ENCODE measurements at regions not wholly inside any gene's neighbourhood (a gene's known extent, or its start where the extent isn't known, plus 50 kb on each side); places are given as distances from the start of the nearest gene placed in this dataset.
"Not testable (repeated sequence)": the region's sequence is repeated elsewhere in the genome, so short reads cannot be mapped to it uniquely, and the experiment has no call there.

DNA sequence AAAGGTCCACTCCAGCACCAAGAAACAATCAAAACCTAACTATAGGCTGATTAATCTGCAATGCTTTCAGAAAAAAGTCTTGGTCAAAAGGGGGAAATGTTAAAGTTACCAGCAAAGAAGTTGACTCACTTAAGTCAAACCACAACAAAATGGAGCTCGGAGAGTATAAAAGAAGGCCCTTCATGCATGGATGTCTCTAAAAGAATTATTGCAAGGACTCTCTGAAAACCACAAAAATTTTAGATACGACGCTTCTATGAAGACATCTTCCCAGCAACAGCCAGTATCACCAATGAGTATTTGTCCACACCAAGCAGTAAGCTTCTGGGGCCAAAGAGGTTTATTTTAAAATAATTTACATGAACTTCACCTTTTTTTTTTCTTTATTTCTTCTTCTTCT lies 1327.4 kb upstream of the CDH18 start:
- DNase-seq; H3K27me3 ChIP-seq; H3K4me1 ChIP-seq; H3K9me3 ChIP-seq; intact Hi-C loops (cut with DNase I; ENCODE audit: low total_unique reads); H3K36me3 ChIP-seq; H3K4me3 ChIP-seq; H3K27ac ChIP-seq: not testable (repeated sequence)

- not testable (repeated sequence) for DNase-seq, H3K4me3 ChIP-seq
Measured at GRCh38 chr5:21301205-21301604, 1313.2 kb upstream of the CDH18 start.

DNA sequence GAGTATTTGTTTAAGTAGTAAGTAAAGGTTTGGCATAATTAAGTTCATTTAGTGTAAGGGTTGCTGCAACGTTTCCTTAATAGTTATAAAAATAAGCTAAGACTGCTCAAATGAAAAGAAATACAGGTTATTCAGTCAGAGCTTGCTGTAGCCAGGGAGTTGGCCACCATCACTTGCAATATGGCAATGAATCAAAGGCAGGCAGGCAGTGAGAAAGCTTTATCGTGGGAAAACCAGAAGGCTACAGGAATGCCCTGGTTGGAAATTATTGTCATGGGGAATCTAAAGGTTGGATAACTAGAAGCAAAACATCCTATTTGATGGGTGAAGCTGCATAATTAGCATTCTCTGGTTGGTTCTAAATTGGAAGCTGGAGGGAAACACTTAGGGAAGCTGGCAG lies 1286.4 kb upstream of the CDH18 start:
- H3K27ac ChIP-seq; intact Hi-C loops (cut with DNase I; ENCODE audit: low total_unique reads); H3K27me3 ChIP-seq; H3K9me3 ChIP-seq; DNase-seq; H3K36me3 ChIP-seq; H3K4me1 ChIP-seq; H3K4me3 ChIP-seq: not testable (repeated sequence)

More at GRCh38 chr5:21301205-21301604, 1313.2 kb upstream of the CDH18 start:
- H3K27me3 ChIP-seq; H3K36me3 ChIP-seq; H3K4me1 ChIP-seq; intact Hi-C loops (cut with DNase I; ENCODE audit: low total_unique reads); H3K27ac ChIP-seq; H3K9me3 ChIP-seq: not testable (repeated sequence)

DNA sequence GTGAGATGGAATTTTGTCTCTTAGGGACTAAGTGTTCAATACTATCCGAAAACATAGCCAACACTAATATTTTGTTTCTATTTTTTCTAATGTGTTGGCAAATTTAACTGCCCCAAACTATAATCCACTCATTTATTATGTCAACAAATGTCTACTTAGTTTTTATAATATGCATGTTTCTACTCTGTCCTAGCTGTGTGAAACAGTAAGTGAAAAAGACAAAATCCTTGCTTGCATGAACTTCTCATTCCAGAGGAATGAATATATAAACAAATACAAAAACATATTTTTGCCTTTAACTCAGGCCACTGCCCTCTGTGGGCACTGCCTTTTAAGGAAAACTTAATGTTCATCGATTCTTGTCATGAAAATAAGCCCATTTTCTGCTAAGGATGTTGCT lies 1275.4 kb upstream of the CDH18 start:
- Histone ChIP-seq H3K27me3 (no peaks in the 10 kb centered on the region), H3K4me1 (peaks cover 0 to 30% (median 5%) of the 10 kb centered on the region in 4 donors), H3K4me3 (no peak overlapping the region), H3K36me3 (peaks cover 0 to 8% (median 0%) of the 10 kb centered on the region in 3 donors), H3K9me3 (peaks cover 0 to 11% (median 0%) of the 10 kb centered on the region in 3 donors), H3K27ac (peak overlapping the region; percentile 69 to 75)
- no peak for DNase-seq
- no peak for TF ChIP-seq CTCF (IDR thresholded peaks at IDR 0.05)
- intact Hi-C loops (cut with DNase I; ENCODE audit: low total_unique reads): no loop called here

DNA sequence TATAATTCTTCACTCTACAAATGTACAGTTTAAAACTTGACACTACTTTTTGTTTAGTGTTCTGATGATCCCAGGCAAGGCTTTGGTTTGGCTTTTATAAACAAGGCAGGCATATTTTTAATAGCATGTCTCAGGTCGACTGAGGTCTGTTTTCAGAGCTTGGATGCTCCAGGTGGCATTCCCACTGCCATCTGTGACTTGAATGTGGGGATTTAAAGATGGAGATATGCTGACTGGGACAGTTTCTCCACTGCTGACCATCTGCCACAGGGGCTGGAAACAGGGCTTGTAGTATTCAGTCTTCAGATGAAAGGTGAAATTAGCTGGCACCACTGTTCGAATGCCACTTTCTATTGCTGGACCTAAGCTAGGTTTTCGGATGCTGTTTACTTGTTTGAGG lies 1266.2 kb upstream of the CDH18 start:
- no peak for TF ChIP-seq CTCF (IDR thresholded peaks at IDR 0.05)
- DNase-seq: no peak

DNA sequence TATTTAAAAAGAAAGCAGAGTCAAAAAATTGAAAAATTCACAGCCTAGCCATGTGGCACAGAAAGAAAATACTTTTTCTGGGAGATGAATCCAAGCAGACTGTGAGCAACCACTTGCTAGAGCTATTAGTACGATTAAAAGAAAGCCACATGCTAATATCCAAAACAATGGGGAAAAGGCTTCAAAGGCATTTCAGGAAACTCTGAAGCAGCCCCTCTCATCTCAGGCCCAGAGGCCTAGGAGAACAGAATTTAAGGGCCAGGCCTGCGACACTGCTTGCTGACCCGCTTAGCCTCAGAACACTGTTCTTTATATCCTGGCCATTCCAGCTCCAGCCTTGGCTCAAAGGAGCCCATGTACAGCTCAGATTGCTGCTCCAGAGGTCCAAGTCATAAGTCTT lies 1257.0 kb upstream of the CDH18 start:
- Histone ChIP-seq H3K36me3 (no peaks in the 10 kb centered on the region), H3K4me3 (no peak overlapping the region), H3K9me3 (no peaks in the 10 kb centered on the region), H3K27me3 (no peaks in the 10 kb centered on the region), H3K4me1 (no peaks in the 10 kb centered on the region), H3K27ac (no peak overlapping the region)
- intact Hi-C loops (cut with DNase I; ENCODE audit: low total_unique reads): no loop called here
- TF ChIP-seq CTCF (IDR thresholded peaks at IDR 0.05): no peak
- no peak for DNase-seq

More for the DNA sequence above, 1266.2 kb upstream of the CDH18 start:
- peaks cover 0 to 15% (median 0%) of the 10 kb centered on the region in 4 donors for H3K4me1 ChIP-seq
- no peak overlapping the region for H3K4me3 ChIP-seq
- no peaks in the 10 kb centered on the region for H3K27me3 ChIP-seq
- no peaks in the 10 kb centered on the region for H3K36me3 ChIP-seq
- intact Hi-C loops (cut with DNase I; ENCODE audit: low total_unique reads): no loop called here
- H3K27ac ChIP-seq: no peak overlapping the region
- H3K9me3 ChIP-seq: peaks cover 0 to 6% (median 0%) of the 10 kb centered on the region in 3 donors

- TF ChIP-seq CTCF (IDR thresholded peaks at IDR 0.05): no peak
- H3K9me3 ChIP-seq: no peaks in the 10 kb centered on the region
- intact Hi-C loops (cut with DNase I; ENCODE audit: low total_unique reads): no loop called here
- no peaks in the 10 kb centered on the region for H3K36me3 ChIP-seq
- H3K4me1 ChIP-seq: peaks cover 0 to 36% (median 10%) of the 10 kb centered on the region in 4 donors
- H3K27me3 ChIP-seq: no peaks in the 10 kb centered on the region
- no peak overlapping the region for H3K27ac ChIP-seq
- DNase-seq: no peak
- H3K4me3 ChIP-seq: no peak overlapping the region
Measured at GRCh38 chr5:21238786-21239185, 1250.8 kb upstream of the CDH18 start.

Measured in tibial artery (tissue), 4 donors.